ENCODE measurements at regions not wholly inside any gene's neighbourhood (a gene's known extent, or its start where the extent isn't known, plus 50 kb on each side); places are given as distances from the start of the nearest gene placed in this dataset.
"Not testable (repeated sequence)": the region's sequence is repeated elsewhere in the genome, so short reads cannot be mapped to it uniquely, and the experiment has no call there.

DNA sequence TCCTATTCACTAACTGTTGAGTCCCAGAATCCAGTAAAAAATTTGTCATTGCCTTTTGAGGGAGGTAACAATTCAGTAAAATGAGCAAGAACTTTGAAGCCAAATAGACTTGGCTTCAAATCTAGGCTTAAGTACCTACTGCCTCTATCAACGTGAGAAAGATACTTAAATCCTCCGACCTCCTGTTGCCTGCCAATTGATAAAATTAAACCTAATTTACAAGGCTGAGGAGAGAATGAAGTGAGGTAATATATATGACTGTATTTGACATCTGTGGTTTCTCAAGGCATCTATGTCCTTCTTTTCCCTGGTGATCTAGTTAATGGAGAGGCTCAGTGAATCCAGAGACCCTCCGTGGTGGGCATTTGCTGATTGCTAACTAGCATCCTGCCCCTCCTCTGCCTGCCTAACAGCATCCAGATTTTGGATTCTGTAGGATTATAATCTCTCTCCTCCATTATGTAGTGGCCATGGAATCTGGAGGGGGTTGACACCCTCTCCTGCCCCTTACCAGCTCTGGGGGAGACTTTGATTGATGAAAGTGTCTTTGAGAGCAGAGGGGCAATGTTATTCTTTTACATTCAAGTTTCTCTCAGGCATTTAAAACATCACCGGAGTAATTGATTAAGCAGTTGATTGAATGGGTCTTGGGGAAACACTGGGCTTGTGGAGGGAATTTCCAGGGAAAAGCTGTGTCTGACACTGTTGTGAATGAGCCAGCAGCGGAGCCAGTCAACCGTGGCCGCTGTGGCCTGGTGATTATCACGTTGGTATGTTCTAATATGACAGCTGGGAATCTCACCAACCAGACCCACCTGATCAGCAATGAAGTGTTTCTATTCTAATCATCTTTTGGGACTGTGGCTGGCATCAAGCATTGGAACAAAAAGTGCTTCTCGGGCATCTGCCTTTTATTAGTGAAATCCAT is 140.7 kb upstream of the FAM78B start:
- no peak for DNase-seq (ENCODE audit: low read depth)

DNA sequence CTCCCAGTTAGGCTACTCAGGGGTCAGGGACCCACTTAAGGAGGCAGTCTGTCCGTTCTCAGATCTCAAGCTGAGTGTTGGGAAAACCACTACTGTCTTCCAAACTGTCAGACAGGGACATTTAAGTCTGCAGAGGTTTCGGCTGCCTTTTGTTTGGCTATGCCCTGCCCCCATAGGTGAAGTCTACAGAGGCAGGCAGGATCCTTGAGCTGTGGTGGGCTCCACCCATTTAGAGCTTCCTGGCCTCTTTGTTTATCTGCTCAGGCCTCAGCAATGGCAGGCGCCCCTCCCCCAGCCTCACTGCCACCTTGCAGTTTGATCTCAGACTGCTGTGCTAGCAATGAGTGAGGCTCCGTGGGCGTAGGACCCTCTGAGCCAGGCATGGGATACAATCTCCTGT is 149.5 kb upstream of the FAM78B start:
- DNase-seq (ENCODE audit: low read depth), result not testable (repeated sequence)

DNA sequence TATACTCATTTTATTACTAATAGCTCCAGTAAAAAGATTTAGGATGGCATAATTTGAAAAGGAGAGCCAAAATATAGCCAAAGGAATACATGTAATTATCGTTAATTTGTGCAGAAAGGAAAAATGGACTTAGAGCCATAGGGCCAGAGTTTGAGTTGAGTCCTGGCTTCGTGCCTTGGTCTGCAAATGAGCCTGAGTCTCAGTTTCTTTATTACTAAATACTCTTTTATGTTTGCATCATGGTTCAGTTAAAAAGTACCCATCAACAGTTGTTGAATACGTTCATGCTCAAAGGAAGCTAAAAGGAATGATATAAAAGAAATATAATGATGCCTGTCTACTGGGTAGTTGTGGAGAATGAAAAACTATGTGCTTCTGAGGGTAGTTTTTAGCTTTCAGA is 155.7 kb upstream of the FAM78B start:
- DNase-seq (ENCODE audit: low read depth), result no peak

DNA sequence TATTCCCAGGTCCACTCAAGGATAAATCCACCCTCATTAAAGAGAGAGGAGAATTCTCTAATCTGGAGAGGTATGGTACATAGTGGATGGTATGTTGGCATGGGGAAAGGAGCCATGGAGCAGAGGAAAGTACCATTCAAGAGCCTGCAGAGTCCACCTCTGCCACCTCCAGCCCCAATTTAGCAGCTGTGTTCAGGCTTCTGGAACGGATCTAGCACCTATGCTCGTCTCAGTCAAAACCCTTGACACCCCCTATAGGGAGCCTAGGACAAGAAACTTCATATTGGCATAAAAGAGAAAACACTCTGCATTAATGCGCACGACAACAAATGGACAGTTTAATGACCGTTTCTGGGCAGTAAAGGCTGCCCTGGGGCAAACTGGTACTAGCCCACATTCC is 161.1 kb upstream of the FAM78B start:
- DNase-seq (ENCODE audit: low read depth), result no peak

DNA sequence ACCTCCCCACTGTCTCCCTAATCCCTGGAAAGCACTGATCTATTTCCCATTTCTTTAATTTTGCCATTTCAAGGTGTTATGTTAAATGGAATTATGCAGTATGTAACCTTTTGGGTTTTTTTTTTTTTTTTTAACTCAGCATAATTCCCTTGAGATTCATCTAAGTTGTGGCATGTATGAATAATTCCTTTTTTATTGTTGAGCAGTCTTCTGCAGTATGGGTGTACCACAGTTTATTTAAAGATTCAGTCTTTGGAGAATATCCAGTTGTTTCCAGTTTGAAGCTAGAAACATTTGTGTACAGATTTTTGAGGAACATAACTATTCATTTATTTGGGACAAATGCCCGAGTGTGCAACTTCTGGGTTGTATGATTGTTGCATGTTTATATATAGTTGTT is 162.2 kb upstream of the FAM78B start:
- no peak for DNase-seq (ENCODE audit: low read depth)

DNA sequence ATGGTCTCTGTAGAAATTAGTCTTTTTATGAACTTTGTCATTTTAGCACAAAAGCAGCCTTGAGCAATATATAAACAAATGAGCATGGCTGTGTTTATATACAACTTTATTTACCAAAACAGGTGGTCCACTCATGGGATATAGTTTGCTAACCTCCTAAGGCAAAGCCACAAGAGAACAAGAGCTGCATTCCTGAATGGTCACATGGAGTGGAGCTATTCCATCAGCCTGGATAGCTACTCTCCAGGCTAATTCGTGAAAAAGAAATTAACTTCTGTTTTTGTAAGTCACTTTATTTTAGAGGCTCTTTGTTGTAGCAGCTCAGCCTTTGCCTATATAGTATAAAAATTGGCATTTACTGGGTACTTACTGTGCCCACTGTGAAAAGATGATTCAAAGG is 163.3 kb upstream of the FAM78B start:
- no peak for DNase-seq (ENCODE audit: low read depth)

DNA sequence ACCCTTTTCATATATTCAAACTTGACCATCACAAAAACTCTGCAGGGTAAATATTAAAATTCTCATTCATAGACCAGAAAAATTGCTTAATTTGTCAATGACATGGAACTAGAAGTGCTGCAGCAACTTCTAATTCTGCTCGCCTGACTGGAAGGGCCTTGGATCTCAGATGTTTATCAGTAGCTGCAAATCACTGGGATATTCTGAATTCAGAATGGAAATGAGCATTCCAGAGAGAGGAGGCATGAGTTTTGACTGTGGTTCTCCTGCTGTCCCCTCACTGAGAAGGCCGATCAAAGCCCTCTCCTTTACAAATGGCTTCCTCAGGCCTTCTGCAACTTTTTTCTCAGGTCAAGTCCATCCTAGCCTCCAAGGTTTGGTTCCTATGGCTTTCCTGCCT is 171.3 kb upstream of the FAM78B start:
- DNase-seq (ENCODE audit: low read depth), result no peak

DNA sequence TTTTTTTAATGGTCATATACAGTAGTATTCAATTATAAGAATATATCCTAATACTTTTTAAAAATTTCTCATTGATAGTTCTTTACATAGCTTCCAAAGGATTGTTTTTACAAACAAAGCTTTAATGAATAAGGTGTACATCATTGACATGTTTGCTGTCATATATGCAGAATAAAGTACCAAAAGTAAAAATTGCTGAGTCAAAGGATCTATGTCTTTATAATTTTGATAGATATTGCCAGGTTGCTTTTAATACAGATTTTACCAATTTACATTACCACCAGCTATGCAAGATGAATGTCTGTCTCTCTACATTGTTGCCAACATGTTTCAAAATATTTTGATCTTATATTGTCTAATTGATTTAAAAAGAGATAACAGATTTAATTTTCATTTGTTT is 173.9 kb upstream of the FAM78B start:
- DNase-seq (ENCODE audit: low read depth), result no peak

DNA sequence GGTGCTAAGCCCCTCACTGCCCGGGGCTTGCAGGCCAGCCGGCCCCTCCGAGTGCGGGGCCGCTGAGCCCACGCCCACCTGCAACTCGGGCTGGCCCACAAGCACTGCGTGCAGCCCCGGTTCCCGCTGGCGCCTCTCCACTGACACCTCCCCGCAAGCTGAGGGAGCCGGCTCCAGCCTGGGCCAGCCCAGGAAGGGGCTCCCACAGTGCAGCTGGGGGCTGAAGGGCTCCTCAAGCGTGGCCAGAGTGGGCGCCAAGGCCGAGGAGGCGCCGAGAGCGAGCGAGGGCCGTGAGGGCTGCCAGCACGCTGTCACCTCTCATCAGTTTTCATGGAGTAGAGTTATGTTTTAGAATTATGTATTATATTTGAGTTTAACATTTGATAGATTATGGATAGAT is 176.5 kb upstream of the FAM78B start:
- no peak for DNase-seq (ENCODE audit: low read depth)

DNA sequence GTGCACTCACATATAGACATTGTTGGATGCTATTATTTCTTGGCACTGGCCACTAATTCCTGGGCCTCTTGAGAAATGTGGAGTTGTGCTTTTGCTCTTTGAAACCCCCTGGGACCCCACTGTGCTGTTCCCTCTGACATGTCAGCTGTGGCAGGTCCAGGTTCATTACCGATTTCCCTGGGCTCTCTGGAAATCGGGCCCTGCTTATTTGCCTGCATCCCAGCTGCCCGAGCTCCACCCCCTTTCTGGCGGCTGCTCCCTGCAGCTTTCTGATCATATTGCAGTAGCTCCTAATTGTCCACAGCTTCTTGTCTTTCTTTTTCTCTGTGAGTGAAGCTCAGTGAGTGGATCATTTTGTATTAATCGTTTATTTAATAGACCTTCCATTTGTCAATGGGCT is 183.7 kb upstream of the FAM78B start:
- DNase-seq (ENCODE audit: low read depth), result no peak

DNA sequence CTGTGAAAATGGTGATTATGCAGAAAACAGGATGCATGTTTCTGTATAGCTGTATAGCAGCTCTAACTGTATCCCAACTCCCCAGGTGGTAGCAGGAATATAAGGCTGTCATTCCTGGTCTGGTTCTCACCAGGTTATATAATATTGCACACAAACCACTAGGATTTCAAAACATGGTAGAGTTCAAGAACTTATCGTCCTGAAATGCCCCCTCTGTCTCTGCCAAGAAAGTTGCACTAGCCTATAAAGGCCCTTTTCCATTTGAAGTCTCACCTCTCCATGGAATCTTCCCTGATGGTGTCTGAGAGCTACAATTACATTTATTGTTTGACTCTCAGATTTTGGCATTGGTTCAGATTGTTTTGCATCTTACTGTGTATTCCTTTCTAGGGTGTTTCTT is 184.9 kb upstream of the FAM78B start:
- no peak for DNase-seq (ENCODE audit: low read depth)

DNA sequence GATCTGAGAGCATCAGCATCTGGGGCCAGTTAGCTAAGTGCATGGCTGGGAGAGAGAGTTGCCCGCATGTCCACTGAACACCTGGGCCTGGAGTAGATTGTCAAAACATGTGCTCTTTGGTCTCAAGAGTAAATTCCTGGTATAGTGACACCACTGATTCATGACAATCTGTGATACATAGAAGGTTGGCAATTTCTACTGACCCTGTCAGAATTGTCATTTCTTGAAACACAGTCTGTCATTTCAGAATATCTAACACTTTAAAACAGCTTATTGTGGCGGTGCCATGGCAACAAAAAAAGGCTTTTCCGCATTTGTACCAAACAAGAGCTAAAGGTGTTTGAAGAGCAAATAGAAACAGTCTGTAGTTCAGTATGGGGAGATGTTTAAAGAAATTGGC is 186.4 kb upstream of the FAM78B start:
- no peak for DNase-seq (ENCODE audit: low read depth)

DNA sequence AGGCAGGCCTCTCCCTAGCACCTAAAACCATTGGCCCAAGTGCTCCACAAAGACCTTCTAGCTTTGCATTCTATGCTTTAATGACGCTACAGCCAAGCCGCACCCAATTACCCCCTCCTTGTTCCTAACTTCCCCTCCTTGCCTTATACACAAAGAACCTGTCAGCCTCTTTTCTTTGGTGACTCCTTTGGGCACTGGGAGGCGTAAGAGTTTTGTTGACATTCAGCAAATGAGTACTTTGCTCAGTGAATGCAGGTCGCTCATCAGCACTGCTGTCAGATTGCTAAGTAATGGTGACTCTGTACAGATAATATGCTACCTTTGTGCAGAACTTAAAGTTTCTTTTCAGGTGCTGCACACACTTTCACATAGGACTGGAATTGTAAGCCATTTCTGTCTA is 187.6 kb upstream of the FAM78B start:
- no peak for DNase-seq (ENCODE audit: low read depth)

DNA sequence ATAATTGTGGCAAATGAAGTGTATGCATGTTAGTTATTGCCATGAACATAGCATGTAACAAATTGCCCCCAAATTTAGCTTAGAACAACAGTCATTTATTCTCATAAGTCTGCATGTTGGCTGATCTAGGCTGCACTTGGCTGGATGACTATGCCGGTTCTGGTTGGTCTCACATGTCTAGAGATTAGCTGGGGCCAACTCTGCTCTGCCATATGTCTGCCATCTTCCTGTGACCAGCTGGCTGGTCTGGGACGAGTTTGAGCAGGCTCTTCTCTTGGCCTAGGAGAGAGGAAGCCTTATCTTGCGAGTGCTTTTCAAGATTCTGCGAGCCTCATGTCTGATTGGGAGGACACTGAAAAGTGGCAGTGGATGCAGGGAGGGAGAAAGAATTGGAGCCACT is 198.3 kb upstream of the FAM78B start:
- no peak for DNase-seq (ENCODE audit: low read depth)

DNA sequence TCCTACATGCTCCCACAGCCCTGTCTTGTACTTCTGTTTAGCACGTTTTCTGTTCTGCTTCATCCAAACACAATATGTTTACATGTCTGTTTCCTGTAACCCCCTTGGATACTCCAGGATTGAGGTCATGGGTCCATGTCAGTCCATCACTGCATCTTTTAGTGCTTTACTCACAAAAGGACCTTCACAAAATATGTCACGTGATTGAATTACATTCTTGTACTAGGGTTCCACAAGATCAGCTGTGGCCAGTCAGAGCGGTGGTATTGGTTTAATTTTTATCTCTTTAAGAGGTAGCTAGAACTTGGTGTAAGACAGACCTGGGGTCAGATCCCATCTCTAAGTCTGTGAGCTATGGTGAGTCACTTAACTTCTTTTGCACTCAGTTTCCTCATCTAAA is 201.2 kb upstream of the FAM78B start:
- no peak for DNase-seq (ENCODE audit: low read depth)

DNA sequence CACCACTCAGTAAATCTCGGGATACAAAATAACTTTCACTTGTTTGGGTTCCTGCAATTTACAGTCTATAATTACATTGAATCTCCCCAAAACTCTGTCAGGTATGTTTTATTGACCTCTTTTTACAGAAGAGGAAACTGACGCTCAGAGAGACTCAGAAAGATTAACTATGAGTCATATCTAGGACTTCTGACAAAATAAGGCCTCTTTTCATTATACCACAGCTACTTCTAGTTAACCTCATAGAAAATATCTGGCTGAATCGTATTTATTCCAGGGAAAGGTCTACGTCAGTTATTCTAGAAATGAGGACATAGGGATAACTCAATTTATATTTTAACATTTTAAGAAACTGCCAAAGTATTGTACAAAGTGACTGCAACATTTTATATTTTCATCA is 211.1 kb upstream of the FAM78B start:
- no peak for DNase-seq (ENCODE audit: low read depth)

DNA sequence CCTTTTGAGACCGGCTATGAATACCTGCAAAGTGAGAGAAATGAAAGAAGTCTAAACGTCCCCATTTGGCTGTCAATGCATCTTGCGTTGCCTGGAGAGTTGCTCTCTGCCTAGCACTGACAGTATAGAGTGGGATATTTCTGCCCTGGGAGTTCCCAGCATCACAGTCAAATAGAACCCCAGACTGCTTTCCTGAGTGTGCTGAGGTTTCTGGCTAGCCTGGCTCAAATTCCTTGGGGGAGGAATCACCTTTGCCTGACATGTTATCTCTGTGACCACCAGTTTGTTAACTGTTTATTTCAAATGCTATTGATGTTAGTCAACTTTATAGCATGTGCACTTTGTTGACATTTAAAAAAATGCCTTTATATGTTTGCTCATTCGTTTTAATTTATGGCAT is 212.0 kb upstream of the FAM78B start:
- no peak for DNase-seq (ENCODE audit: low read depth)

DNA sequence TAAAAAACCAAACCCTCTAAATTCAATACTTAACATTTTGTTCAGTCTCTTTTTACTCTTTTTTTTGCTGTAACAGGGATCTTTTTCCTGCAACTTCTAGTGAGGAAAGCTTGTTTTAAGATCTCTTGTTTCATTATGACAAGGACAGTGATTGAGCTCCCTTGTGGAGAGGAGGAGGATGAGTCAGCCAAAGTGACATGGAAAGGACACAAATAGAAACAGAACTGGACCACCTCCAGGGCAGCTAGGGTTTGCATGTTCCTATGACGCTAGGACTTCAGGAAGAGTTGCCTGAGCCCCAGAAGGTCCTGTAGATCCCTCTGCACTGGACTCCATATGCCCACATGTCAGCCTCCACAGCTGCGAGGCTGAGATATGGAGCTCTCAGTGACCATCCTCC is 212.6 kb upstream of the FAM78B start:
- DNase-seq (ENCODE audit: low read depth), result no peak

DNA sequence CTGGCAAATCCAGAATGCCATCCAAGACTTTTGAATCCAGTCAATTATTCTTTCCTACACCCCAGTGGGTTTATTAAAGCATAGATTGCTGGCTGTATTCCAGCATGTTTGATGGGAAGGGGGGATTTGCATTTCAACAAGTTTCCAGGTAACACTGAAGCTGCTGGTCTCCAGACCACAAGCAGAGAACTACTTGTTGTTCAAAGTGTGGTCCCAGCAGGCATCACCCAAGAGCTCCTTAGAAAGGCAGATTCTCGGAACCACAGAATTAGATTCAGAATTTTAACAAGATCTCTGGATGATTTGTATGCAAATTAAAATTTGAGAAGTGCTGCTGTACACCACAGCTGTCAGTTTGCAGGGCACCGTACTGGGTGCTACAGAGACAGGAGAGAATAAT is 216.3 kb upstream of the FAM78B start:
- DNase-seq (ENCODE audit: low read depth), result no peak

DNA sequence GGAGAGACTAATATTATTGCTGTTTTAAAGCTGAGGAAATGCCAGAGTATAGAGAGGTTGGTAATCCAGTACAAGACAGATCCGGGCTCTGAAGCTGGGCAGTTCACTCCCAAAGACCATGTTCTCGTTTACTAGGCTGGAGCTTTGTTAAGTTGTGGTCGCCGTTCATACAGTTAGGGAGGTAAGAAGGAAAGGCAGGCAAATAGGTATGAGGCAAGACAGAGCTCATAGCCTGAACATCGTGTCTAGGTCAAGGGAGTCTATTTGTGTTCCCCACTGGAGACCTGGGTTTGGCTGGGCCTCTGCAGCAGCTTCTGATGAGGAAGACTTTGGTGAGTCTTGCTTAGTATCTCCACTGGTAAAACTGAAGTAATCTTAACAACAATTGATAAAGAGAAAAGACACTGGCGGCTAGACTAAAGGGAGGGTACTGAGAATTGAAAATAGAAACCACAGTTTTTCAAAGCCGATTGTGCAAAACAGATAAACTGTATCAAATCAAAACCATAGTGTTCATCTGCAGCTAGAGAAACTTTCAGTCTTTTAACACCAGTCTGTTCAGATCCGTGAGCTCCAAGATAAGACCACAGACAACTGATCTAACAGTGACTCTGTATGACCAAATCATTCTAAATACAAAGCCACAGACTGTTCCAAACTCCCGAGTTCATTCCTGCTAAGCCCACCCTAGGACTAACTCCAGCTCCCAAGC is 217.0 kb upstream of the FAM78B start:
- DNase-seq (ENCODE audit: low read depth), result no peak

DNA sequence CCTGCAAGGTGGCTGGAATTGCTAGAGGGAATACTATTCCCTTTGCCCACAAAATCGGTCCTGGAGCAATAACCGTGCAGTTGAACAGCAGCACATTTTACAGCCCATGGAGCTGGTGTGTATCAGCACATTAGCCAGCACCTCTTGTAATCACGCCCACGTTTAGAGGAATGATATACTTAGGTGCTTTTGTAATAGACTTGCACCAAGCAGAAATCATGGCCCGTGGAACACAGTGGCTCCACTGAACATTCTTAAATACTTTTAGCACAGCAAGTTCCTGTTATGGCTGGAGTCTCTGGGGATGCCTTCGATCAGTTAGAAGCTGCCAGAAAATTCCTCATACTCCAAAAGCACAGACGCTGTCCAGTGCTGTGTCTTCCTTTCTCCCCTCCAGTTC is 218.1 kb upstream of the FAM78B start:
- no peak for DNase-seq (ENCODE audit: low read depth)

DNA sequence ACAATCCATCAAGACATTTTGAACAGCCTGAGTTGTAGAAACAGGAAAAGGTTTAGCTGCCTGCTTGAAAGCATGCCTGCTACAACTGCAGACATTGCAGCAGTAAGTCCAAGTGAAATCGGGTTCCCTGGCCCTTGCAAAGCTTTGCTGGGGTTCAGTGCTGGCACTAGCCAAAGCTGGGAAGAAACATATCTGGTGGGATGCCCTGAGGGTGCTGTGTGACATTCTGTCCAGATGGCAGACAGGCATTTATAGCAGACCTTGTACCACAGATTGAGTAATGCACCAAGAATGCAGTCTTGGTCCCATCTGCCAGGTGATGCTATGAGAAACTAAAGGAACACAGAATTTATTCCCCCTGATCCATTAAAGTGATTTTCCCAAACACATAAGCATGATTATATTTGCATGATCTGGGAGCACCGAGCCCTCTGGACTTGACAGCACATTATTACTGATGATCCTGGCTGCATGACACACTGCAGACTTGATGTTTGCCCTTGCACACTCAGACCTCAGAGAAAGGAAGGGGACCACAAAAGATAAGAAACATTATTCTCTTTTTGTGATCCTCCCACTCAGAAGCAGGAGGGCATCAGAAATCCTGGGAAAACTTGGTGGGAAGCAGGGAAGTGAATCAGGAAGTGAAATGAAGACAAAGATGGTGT is 223.7 kb upstream of the FAM78B start:
- no peak for DNase-seq (ENCODE audit: low read depth)

Measured in HS-5 (cell line).